GM18858 (cell line): ENCODE measurements at regions not wholly inside any gene's neighbourhood (a gene's known extent, or its start where the extent isn't known, plus 50 kb on each side); places are given as distances from the start of the nearest gene placed in this dataset.

Source experiments
- ATAC-seq: cut with Tn5 transposase; IDR thresholded peaks from one replicate; pipeline ENCODE4 v1.9.1; 2021; ENCODE audit not compliant: unreplicated experiment

DNA sequence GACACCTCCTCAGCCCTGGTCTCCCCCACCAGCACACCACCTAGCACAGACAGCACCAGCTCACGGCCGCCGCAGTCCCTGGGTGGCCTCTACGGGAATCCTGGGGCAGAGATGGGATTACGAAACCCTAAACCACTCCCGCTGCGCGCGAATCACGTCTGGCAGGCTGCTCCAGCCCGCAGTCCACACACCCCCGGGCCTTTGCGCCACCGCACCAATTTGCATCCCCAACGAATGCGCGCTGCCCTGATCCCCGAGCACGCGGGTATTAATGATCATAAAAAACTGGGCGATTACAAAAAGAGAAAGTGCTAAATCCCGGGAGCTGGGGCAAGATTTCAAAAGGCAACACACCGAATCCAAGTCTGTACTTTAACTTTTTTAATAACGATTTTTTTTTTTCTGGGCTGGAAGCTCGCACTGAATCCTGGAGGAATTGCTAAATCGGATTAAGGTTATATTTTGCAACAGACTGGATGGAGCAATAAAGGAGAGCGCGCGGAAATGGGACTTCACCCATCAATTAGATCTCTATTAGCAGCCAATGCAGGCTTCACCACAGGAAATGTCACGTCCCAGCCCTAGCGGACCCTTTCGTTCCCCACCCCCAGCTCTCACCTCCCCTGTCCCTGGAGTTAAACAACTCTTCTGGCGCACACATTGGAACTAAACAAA lies 69.8 kb upstream of the TMEM33 start:
- ATAC-seq: no peak

DNA sequence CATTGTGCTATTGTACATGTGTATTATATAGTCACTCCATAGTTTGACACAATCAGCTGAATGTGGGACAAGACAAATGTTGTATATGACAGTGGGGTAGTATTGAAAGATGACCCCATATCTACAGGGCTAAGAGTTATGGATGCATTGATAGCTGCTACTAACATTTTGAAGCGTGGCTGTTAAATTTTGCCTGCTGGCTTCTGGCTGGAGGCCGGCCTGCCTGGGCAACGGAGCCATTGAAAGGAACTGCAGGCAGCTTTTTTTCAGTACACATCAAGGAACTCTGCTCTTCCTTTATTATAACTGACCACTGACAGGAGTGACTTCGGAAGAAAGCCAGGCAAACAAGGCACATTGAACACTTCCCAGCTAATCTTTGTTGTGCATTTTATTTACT lies 76.1 kb upstream of the TMEM33 start:
- no peak for ATAC-seq

- no peak for ATAC-seq
Measured at GRCh38 chr4:41857226-41857641, 78.0 kb upstream of the TMEM33 start.

- no peak for ATAC-seq
Measured at GRCh38 chr4:41856797-41857196, 78.4 kb upstream of the TMEM33 start.

DNA sequence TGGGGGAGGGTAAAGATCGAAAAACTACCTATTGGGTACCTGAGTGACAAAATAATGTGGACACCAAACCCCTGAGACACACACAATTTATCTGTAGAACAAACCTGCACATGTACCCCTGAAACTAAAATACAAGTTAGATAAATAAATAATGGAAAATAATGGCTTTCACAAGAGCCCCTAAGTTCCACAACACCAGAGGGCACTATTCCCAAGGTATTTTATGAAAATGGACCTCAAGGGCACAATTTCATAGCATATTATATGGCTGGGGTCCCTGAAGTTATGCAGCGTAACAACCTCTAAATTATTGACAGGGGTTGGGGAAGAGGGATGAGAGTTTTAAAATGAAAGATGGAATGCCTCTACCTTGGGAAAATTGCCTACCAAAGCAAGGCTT lies 81.3 kb upstream of the TMEM33 start:
- no peak for ATAC-seq

- ATAC-seq: no peak
Measured at GRCh38 chr4:41852229-41852628, 83.0 kb upstream of the TMEM33 start.

DNA sequence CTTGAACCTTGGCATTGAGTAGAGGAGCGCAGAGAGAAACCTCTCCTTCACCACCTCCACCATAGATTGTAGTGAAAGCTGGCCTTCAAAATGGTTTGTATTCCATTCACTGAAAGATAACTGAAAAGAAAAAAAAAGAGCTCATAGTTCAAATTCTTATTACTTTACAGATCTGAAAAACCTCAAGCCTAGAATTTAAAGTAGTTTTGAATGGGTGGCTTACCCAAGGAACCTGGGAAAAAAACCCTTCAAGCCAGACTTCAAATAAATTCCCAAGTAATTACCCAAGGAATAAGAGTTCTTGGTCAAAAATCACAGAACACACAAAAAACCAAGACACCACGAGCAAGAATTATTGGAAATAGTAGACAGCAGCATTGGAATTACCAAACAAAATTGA lies 83.6 kb upstream of the TMEM33 start:
- ATAC-seq: no peak

DNA sequence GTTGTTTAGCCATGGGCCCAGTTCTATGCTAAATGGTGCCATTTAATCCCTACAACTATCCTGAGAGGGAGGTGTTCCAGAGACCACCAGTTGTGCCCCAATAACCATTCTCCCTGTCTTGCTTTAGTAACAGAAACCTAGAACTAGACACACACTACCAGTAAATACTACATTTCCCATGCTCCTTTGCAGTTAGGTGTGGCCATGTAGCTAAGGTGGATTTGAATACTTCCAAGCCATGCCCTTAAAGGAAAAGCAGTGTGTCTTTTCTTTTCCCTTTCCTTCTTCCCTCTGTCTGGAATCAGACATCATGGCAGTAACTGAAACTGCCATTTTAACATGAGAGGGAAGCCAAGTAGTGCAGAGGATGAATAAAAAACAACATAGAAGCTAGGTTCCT lies 90.9 kb upstream of the TMEM33 start:
- no peak for ATAC-seq

DNA sequence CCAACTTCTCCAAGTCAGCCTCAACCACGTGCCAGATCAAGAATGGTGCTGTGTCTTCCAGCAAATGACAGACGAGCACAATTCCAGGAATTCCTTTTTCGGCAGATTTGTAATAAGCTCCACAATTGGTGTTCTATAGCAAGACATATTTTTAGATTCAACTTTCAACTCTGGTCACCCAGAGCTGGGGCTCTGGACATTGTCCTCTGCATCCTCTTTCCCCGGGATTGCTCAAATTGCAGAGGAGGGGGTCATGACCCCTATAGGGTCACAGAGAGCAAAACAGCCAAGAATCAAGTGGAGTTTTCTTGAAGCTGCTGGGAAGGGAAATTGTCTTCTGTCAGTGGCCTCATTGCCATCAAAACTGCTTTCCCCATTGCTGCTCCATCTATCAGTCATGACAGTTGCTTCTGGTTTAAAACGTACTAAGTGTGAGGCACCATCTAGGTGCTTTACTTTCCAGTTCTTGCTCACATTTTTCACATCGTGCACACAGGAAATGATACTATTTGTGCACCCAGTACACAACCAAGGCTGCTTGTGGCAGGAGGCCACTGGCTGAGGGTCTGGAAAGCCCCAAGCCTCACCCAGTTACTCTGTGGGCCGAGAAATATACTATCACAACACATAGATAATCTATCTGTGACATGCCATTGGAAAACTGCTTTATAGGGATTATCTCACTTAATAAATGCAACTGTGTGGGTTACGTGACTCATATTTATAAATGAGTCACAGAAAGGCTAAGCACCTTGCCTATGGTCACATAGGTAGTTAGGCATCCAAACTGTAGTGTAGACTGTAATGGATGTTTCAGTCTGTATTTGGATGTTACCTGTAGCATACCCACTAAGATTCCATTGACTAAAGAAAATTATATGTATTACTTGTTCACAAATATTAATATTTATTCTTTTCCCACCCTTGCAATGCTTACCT lies 91.7 kb upstream of the PHOX2B start:
- ATAC-seq: peak; percentile 67

GRCh38 chr4:41838590-41838989 lies 90.1 kb upstream of the PHOX2B start:
- ATAC-seq: no peak

GRCh38 chr4:41835321-41835995 lies 86.9 kb upstream of the PHOX2B start:
- ATAC-seq: no peak

- ATAC-seq: no peak
Measured at GRCh38 chr4:41832961-41833360, 84.4 kb upstream of the PHOX2B start.

- ATAC-seq: no peak
Measured at GRCh38 chr4:41822325-41822724, 73.8 kb upstream of the PHOX2B start.

DNA sequence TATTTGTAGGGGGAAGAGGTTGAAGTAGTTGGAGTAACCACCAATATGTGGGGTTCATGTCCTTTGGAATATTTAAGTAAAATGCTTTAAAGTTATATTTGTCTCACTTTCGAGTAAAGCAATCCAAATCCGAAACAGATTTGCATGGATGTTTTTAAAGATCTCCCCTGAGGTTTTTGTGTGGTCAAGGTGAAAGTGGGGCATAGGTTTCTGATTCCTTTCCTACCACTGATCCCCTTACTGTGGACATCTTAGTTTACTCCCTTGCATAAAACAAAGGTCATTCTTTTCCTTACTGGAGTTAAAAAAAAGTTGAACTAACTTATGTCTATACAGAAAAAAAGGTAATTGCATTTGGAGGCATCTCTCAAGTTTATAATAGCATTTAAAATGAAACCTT lies 71.9 kb upstream of the PHOX2B start:
- no peak for ATAC-seq

- ATAC-seq: no peak
Measured at GRCh38 chr4:41819621-41820020, 71.1 kb upstream of the PHOX2B start.

GRCh38 chr4:41815473-41815872 lies 66.9 kb upstream of the PHOX2B start:
- ATAC-seq: no peak

DNA sequence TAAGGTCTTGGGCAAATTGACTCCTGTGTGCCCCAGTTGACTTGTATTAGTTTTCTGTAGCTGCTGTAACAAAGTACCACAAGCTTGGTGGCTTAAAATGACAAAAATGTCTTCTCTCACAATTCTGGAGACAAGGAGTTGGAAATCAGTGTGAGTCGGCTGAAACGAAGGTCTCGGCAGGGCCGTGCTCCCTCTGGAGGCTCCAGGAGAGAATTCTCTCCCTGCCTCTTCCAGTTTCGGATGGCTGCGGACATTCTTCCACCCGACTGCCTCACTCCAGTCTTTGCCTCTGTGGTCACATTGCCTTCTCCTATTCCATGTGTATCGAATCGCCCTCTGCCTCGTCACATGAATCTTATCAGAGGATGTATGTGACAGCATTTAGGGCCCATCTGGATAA lies 66.0 kb upstream of the PHOX2B start:
- no peak for ATAC-seq

- no peak for ATAC-seq
Measured at GRCh38 chr4:41806807-41807206, 58.3 kb upstream of the PHOX2B start.

DNA sequence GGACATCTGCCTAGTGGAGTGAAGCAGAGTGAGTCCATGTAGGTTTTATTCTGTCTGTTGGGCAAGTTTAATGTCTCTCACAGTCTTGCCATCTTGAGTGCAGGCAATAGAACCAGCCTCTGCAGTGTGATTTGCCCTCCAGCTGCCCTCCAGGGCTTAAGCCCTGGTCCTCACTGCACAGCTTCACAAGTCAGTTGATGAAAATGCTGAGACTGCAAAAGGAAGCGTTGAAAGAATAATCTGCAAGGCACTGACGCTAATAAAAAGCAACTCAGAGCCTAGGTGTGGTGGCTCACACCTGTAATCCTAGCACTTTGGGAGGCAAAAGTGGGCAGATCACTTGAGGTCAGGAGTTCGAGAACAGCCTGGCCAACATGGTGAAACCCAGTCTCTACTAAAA lies 54.1 kb upstream of the PHOX2B start:
- ATAC-seq: no peak

DNA sequence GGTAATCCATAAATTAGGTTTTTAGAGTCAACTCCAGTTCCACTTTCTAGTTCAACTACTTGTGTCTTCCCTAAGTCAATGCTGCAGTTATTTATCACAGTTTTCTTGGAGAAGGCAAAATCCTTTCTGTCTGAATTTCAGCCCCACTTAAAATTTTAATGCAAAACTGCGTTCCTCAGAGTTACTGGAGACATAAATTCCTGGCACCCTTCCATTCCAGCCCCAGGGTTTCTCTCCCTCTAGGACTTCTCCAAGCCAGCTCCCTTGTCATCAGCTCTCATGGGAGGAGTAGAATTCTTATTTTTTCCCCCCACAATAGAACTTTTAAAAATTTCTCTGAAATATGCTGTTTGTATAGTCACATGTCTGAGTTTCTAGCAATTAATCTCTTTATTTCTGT lies 50.6 kb upstream of the PHOX2B start:
- ATAC-seq: no peak
